ENCODE measurements at regions not wholly inside any gene's neighbourhood (a gene's known extent, or its start where the extent isn't known, plus 50 kb on each side); places are given as distances from the start of the nearest gene placed in this dataset.

- TF ChIP-seq CTCF (conservative IDR thresholded peaks at IDR 0.05; ENCODE audit: low read depth, low read length) (no peak), EZH2 (IDR thresholded peaks at IDR 0.05; ENCODE audit: borderline replicate concordance, low read depth, low read length, poor library complexity, severe bottlenecking) (no peak)
Measured at GRCh38 chr7:121579639-121580038, 183.5 kb upstream of the FAM3C start.

All from A673 (cell line).